Chondrocyte (in vitro differentiated cells): ENCODE measurements at regions not wholly inside any gene's neighbourhood (a gene's known extent, or its start where the extent isn't known, plus 50 kb on each side); places are given as distances from the start of the nearest gene placed in this dataset.

Experiments
- DNase-seq: peaks from one replicate; pipeline ENCODE4 v3.0.0; 2021; ENCODE audit warnings: mixed read lengths, low spot score
- H3K27ac Mint-ChIP-seq: one replicate; pipeline ENCODE4 v1.8.0; 2021; ENCODE audit warnings: mild to moderate bottlenecking, moderate library complexity, mixed read lengths; ENCODE audit not compliant: unreplicated experiment
- H3K27me3 Mint-ChIP-seq: 2 replicates; pipeline ENCODE4 v1.8.0; 2021; ENCODE audit warnings: low read depth, mixed read lengths
- H3K36me3 Mint-ChIP-seq: 2 replicates; pipeline ENCODE4 v1.8.0; 2021; ENCODE audit warnings: low read depth, mixed read lengths
- H3K4me1 Mint-ChIP-seq: 2 replicates; pipeline ENCODE4 v1.8.0; 2021; ENCODE audit warnings: low read depth, mild to moderate bottlenecking, mixed read lengths
- H3K4me3 Mint-ChIP-seq: one replicate; pipeline ENCODE4 v1.8.0; 2021; ENCODE audit warnings: mild to moderate bottlenecking, moderate library complexity, mixed read lengths; ENCODE audit not compliant: unreplicated experiment
- H3K9me3 Mint-ChIP-seq: 2 replicates; pipeline ENCODE4 v1.8.0; 2021; ENCODE audit warnings: low read depth, mixed read lengths
- CTCF ChIP-seq: fragments of 200-600 bp; sonication (generic); IDR thresholded peaks from 2 replicates; pipeline ENCODE4 v1.5.0; 2021; ENCODE audit warnings: antibody characterized with exemption, mild to moderate bottlenecking, moderate library complexity

DNA sequence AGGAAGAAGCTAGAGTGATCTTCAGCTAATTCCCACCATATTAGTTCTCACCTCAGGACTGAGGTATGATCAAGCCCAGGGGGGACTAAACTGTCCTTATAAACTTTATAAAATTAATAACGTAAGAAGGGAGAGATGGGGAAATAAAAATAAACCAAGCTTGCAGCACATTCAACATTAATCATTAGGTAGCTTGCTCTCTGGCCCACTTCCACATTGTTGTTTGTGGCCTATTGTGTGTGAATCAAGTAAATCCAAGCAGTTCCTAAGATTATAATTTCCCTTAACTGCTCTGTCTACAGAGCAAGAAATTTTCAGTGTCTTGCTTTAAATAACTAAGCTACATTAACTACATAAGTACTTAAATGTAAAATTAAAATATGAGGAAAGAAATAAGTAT, 131.3 kb upstream of the ABCA1 start:
- Mint-ChIP-seq H3K27ac (no peak overlapping the region), H3K4me1 (peaks cover 35% of the 10 kb centered on the region), H3K4me3 (no peak overlapping the region), H3K36me3 (peaks cover 3% of the 10 kb centered on the region), H3K9me3 (peaks cover 16% of the 10 kb centered on the region), H3K27me3 (no peaks in the 10 kb centered on the region)
- DNase-seq = no peak
- no peak for TF ChIP-seq CTCF

DNA sequence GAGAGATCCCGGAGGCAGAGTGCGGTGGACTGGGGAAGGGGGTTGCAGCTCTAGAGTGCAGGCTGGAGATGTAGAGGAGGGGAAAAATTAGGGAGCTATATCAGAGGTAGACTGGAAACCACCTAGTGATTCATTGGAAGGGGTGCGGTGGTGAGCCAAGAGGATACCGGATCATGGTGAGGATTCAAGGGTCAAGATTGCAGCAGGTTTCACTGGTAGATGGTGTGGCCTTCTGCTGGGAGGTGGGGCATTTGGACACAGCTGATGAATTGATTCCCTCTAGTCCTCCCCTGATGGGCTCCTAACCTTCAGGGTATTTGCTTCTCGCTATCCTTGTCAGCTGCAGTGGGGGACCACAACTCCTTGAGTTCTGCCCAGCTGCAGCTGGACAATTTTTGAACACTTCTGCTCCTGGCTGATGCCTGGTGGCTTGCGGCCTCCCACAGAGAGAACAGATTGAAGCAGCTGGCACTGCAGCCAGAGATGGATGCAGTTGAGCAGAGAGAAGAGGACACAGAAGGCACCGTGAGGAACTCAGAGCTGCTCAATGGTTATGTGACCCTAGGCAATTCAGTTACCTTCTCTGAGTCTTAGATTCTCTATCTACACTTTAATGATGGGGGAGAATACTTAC, 134.4 kb upstream of the ABCA1 start:
- DNase-seq = no peak
- peaks cover 3% of the 10 kb centered on the region for H3K36me3 Mint-ChIP-seq
- TF ChIP-seq CTCF = no peak
- H3K4me1 Mint-ChIP-seq = peaks cover 41% of the 10 kb centered on the region
- peaks cover 14% of the 10 kb centered on the region for H3K9me3 Mint-ChIP-seq
- peak overlapping the region; percentile 60 for H3K27ac Mint-ChIP-seq
- H3K4me3 Mint-ChIP-seq = no peak overlapping the region
- H3K27me3 Mint-ChIP-seq = no peaks in the 10 kb centered on the region

DNA sequence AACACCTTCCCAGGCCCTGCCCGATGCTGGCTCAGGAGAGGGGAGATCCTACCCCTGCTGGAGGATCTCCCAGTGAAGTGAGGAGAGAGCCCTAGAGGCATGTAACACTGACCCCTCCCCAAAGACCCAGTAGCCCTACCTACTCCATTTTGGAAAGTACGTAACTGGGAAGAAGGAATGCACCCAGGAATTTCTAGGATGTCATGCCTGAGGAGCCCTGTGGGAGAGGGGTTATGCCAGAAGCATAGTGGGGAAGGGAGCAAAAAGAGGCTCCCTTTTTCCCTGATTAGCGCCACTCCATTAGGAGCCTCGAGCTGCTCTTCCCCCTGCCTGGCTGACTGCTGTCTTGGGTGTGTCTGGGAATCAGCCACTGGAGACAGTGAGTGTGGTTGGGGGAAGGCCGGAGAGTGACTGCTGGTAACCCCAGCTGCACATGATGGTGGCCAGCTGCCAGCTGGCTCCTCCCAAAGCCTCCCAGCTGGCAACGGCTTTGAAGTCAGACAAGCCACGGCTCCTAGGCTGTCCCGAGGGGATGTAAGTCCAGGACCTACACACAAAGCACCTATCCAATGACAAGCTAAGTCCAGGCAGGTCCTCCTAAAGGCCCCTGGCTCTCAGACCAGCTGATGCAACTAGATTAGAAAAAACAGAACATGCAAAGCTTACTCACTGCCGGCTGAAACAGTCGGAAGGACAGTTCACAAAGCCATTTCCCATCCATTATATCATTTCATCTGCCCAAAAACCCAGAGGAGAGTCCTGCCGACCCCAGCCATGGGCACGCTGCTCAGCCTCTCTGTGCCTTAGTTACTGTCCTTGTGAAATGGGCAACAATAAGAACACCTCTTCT, 136.5 kb upstream of the ABCA1 start:
- Mint-ChIP-seq H3K4me3 (peak overlapping the region; percentile 37), H3K4me1 (peaks cover 52% of the 10 kb centered on the region), H3K9me3 (peaks cover 19% of the 10 kb centered on the region), H3K27me3 (no peaks in the 10 kb centered on the region), H3K36me3 (peaks cover 3% of the 10 kb centered on the region), H3K27ac (peak overlapping the region; percentile 99)
- DNase-seq = peak; percentile 96
- TF ChIP-seq CTCF = no peak

GRCh38 chr9:105065098-105066088, 137.4 kb upstream of the ABCA1 start:
- Mint-ChIP-seq H3K36me3 (peaks cover 3% of the 10 kb centered on the region), H3K9me3 (peaks cover 19% of the 10 kb centered on the region), H3K27ac (peak overlapping the region; percentile 99), H3K27me3 (no peaks in the 10 kb centered on the region), H3K4me3 (no peak overlapping the region), H3K4me1 (peaks cover 60% of the 10 kb centered on the region)
- no peak for DNase-seq
- no peak for TF ChIP-seq CTCF
